ENCODE measurements at regions not wholly inside any gene's neighbourhood (a gene's known extent, or its start where the extent isn't known, plus 50 kb on each side); places are given as distances from the start of the nearest gene placed in this dataset.
"Not testable (repeated sequence)": the region's sequence is repeated elsewhere in the genome, so short reads cannot be mapped to it uniquely, and the experiment has no call there.

DNA sequence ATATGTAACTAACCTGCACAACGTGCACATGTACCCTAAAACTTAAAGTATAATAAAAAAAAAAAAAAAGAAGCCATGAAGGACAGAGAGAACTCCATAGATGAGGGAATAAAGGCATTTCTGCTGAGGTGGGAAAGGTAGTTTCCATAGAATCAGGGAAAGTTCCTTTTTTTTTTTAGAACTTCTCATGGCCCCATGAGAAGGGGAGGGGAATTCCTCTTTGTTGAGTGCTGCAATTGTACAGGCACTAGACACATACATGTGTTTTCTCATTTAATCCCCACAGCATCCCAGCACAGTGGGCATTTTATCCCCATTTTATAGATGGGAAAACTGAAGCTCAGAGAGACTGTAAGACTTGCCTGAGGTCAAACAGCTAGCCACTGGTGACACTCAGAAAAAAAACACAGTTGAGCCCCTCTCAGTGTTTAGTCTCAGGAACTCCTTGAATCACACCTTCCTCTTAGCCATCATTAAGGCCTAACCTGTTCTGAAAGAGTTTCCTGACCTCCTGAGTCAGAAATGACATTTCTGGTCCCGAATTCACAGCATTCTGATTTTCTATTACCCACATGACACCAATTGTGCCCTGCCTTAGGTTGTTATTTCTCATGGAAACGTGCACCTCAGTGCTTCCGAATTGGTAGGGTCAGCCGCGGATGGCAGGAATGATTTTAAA, 189.3 kb upstream of the G2E3 start:
- no peak for DNase-seq (ENCODE audit: low read depth in 2 of 2)

GRCh38 chr14:30373053-30373452, 185.9 kb upstream of the G2E3 start:
- DNase-seq (ENCODE audit: low read depth in 2 of 2) = no peak

DNA sequence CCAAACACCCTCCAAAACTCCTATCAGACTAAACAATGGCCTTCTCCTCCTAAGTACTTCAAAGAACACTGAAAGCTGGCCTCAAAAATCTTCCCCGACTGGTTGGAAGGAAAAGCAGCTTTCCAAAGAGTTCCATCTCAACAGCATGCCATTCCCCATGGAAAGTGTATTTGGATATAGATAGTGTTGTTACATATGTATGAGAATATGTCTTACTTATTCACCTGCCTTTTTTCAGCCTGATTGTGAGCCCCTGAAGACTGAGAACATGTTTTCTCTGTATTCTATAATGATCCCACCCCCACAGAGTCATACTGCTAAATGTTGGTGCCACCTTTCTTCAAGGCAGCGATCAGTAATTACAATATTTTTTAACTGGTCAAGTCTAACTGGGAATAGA, 185.4 kb upstream of the G2E3 start:
- DNase-seq (ENCODE audit: low read depth in 2 of 2) = no peak

GRCh38 chr14:30375296-30375892, 183.6 kb upstream of the G2E3 start:
- DNase-seq (ENCODE audit: low read depth in 2 of 2) = peak; percentile 35 to 49

GRCh38 chr14:30381861-30382480, 177.0 kb upstream of the G2E3 start:
- no peak for DNase-seq (ENCODE audit: low read depth in 2 of 2)

GRCh38 chr14:30385925-30386324, 173.0 kb upstream of the G2E3 start:
- DNase-seq (ENCODE audit: low read depth in 2 of 2) = no peak

- DNase-seq (ENCODE audit: low read depth in 2 of 2) = no peak
Measured at GRCh38 chr14:30387871-30388270, 171.1 kb upstream of the G2E3 start.

DNA sequence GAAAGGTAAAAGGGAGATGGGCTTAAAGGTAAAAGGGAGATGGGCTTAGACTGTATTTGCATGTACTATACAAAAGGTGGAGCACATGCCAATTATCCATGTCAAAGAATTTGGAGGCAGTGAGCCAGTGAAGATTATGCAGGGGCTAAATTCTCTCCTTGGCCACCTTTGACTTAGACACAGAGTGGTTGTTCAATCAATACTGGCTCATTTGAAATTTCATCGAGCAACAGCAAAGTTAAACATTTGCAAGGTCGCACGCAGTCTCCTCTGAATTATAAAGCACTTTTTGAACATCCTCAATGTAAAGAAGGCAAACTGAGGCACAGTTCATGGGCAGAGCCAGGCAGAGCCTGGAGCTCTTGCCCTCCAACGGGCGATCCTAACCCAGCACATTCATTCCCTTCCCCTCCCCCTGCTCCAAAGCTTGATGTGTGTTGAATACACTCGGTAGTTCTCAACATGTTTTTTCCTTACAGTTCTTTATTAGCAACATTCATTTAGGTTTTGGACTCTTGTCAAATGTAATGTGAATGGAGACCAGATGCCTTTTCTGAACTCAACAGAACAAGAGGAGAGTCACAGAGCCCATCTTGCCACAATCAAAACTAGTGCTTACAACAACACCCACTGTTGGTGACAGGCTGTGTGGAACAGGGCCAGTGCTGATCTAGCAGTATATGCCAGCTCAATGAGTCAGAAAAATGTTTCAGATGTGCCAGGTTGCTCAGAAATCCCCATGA, 169.7 kb upstream of the G2E3 start:
- DNase-seq (ENCODE audit: low read depth in 2 of 2) = no peak

DNA sequence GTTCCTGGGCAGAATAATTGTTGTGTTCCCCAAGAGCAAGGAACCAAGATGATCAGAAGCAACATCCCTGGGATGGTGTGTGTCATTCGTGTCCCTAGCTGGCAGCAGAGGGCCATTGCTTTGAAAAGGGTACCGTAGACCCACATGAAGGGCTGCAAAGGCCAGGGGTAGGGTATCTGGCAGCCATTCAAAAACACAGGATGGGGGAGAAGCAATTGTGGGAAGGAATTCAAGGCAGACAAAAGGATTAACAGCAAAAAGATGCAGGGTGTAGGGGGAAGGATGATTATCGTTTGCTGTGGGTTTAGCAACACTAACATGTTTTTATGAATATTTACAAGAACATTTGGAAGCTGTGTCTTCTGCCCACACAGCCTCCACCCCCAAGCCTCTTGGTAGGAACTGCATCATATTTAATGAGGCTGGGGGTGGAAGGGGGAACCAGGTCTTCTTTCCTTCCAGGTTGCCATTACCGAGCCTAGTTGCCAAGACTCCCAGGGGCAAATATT, 169.0 kb upstream of the G2E3 start:
- no peak for DNase-seq (ENCODE audit: low read depth in 2 of 2)

DNA sequence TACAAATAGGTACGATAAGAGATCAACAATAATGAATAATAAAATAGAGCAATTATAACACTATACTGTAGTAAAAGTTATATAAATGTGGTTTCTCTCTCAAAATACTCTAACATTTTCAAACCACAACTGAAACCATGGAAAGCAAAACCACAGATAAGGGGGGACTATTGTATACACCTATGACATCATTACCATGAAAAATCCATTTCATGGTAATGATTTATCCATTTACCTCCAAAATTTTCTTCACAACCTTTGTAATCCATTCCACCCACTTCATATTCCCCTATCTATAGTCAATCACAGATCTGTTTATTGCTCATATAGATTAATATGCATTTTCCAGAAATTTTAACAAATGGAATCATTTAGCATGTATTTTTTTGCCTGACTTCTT, 163.9 kb upstream of the G2E3 start:
- no peak for DNase-seq (ENCODE audit: low read depth in 2 of 2)

DNA sequence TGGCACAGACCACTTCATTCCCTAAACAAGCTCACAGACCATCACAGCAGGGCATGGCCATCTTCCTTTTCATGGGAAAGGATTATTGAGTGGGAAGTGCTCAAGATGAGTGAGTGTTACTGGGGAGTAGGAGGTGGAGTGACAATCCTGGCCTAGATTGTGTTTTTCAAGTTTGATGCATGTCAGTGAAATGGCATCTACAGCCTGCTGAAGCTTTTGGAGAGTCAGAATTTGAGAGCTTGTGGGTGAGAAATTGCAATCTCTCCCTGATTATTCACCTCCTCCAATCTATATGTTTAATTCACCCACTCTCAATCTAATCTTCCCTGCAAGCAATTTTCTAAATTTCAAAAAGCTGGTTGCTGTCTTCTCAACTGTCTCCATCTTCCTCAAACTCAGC, 156.1 kb upstream of the G2E3 start:
- no peak for DNase-seq (ENCODE audit: low read depth in 2 of 2)

DNA sequence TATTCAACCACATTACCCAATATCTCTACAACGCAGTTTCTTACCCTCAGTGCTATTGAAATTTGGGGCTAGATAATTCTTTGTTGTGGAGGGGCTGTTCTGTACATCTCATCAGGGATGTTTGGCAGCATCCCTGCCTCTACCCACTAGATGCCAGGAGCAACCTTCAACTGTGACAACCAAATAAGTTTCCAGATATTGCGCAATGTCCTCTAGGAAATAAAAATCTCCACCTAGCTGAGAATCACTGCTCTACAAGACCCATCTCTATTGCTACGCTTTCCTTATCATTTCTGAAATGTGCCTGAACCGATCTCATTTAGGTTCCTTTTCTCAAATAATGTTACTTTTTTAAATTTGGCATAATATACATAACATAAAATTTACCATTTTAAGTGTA, 155.2 kb upstream of the G2E3 start:
- DNase-seq (ENCODE audit: low read depth in 2 of 2) = no peak

GRCh38 chr14:30409508-30410015, 149.4 kb upstream of the G2E3 start:
- DNase-seq (ENCODE audit: low read depth in 2 of 2) = not testable (repeated sequence)

DNA sequence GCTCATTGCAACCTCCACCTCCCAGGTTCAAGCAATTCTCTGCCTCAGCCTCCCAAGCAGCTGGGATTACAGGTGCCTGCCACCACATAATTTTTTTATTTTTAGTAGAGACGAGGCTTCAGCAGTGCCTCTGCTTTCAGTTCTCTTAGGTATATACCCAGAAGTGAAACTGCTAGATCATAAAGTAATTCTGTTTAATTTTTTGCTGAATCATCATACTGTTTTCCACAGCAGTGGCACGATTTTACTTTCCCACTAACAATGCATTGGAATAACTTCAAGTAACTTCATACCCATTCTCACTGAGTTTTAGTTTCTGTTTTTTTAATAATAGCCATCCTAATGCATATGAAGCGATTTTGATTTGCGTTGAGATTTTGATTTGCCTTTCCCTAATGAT, 148.0 kb upstream of the G2E3 start:
- no peak for DNase-seq (ENCODE audit: low read depth in 2 of 2)

DNA sequence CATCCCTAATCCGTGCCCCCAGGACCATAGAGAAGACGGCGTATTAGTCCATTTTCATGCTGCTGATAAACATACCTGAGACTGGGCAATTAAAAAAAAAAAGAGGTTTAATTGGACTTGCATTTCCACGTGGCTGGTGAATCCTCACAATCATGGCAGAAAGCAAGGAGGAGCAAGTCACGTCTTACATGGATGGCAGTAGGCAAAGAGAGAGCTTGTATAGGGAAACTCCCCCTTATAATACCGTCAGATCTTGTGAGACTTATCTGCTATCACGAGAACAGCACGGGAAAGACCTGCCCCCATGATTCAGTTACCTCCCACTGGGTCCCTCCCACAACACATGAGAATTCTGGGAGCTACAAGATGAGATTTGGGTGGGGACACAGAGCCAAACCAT, 145.8 kb upstream of the G2E3 start:
- not testable (repeated sequence) for DNase-seq (ENCODE audit: low read depth in 2 of 2)

DNA sequence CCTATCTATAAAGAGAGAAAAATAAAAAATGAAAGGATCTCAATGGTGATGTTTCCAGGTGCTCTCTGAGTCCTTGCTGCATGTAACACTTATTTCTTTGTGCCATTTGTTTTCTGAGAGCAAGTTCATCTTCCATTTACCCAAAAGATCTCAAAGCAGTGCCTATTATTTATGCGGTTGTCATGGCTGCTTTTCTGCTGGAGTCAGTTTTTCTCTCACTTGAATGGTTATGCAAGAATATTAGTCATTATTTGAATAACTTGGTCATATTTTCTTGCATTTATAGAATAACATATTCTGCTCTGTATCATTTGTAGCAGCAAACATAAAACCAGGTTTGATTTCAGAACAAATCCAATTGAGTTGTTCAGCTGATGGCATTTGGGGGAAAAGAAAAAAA, 141.8 kb upstream of the G2E3 start:
- DNase-seq (ENCODE audit: low read depth in 2 of 2) = no peak

DNA sequence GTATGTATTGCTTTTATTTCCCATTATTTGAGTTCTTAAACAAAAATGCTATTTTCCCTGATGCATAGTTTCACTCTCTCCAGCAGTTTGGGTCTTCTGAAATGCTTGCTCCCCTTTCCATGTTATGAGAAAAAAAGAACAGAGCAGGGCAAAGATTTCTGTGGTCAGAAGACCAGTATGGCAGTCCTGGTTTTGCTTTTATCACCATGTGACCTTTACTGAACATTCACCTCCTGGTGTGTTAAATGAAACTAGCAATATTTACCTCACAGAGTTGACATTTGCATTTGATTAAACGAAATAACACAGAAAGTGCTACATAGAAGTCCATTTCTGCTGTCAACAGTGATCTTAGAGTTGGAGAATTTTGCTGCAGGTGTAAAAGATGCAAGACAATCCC, 141.0 kb upstream of the G2E3 start:
- DNase-seq (ENCODE audit: low read depth in 2 of 2) = no peak

GRCh38 chr14:30419037-30419436, 139.9 kb upstream of the G2E3 start:
- DNase-seq (ENCODE audit: low read depth in 2 of 2) = no peak

DNA sequence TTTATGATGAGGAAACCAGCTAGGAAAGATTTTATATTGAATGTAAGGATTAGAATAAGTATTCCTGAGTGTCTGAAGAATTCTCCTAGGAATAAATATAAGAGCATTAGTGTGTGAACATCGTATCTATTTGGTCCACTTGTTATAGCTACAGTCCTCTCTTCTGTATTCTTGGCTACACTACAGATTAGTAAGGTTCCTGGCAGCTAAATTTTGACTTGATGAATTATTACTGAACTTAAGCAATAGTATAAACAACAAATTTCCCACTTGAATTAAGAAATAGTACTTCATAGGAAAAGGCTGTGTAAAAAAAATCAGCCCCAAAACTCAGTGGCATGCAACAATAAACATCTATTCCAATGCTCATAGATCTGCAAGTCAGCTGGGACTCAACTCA, 138.4 kb upstream of the G2E3 start:
- no peak for DNase-seq (ENCODE audit: low read depth in 2 of 2)

DNA sequence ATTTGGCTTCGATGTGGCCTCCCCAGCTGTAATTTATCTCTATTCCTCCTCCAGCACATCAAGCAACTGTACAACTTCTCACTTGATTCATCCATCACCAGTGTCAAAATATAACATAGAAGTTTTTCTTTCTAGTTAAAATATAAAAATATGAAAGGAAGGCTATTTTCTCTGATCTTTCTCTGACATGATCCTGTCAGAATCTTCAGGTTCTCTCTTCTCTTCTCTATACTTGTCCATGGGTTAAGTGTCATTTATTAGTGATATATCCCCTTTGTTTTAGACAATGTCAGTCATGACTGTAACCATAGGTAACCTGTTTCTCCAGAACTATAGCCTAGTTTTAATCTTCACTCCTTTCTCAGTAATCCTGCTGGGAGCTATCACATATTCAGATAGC, 132.5 kb upstream of the G2E3 start:
- DNase-seq (ENCODE audit: low read depth in 2 of 2) = no peak

DNA sequence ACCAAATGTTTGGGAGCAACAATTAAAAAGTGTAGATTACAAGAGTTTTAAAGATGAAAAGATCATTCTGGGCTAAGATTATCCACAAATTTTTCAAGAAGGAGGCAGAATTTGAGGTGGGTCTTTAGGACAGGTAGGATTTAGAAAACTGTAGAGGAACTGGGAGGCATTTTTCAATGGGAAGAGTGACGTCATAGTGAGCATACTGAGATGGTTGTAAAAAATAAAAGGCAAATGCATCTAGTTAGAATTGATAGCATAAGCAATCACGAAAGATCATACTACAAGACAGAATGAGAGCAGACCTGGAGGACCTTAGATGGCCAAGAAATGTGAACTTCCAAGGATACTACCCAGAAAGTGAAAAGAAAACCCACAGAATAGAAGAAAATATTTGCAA, 131.6 kb upstream of the G2E3 start:
- DNase-seq (ENCODE audit: low read depth in 2 of 2) = no peak

DNA sequence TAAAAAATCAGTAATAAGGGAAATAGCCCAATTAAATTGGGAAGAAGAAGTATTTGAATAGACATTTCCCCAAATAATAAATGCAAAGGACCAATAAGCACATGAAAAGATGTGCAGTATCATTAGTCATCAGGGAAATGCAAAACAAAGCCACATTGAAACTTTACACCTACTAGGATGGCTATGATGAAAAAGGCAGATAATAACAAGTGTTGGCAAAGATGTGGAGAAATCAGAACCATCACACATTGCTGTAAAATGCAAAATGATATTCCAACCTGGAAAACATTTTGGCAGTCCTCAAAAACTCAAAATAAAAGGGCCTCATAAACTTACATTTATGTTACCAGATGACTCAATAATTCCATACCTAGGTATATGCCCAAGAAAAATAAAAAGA, 131.1 kb upstream of the G2E3 start:
- no peak for DNase-seq (ENCODE audit: low read depth in 2 of 2)

Measured in stimulated activated CD4-positive, alpha-beta T cell treated with anti-CD3 and anti-CD28 coated beads, Interleukin-1b, Interleukin-23, amount 100 ng/mL, for 4 hours (primary cell).